GM21576 (cell line): ENCODE measurements at regions not wholly inside any gene's neighbourhood (a gene's known extent, or its start where the extent isn't known, plus 50 kb on each side); places are given as distances from the start of the nearest gene placed in this dataset.

Source experiments
- ATAC-seq: cut with Tn5 transposase; IDR thresholded peaks from one replicate; pipeline ENCODE4 v1.9.1; 2021; ENCODE audit warnings: mild to moderate bottlenecking, moderate library complexity; ENCODE audit not compliant: unreplicated experiment

- no peak for ATAC-seq
Observed at GRCh38 chr6:156725712-156726111, 51.5 kb upstream of the ARID1B start.

GRCh38 chr6:156720691-156721685, 56.2 kb upstream of the ARID1B start:
- ATAC-seq, result peak; percentile 54

GRCh38 chr6:156719720-156720563, 57.2 kb upstream of the ARID1B start:
- peak; percentile 67 for ATAC-seq

GRCh38 chr6:156719395-156719719, 57.8 kb upstream of the ARID1B start:
- ATAC-seq, result no peak

GRCh38 chr6:156718647-156719394, 58.4 kb upstream of the ARID1B start:
- no peak for ATAC-seq

GRCh38 chr6:156717542-156717941, 59.6 kb upstream of the ARID1B start:
- no peak for ATAC-seq

GRCh38 chr6:156715839-156716238, 61.3 kb upstream of the ARID1B start:
- no peak for ATAC-seq

- no peak for ATAC-seq
Observed at GRCh38 chr6:156713548-156713947, 63.6 kb upstream of the ARID1B start.

- no peak for ATAC-seq
Observed at GRCh38 chr6:156710479-156710878, 66.7 kb upstream of the ARID1B start.

GRCh38 chr6:156707818-156708217, 69.4 kb upstream of the ARID1B start:
- no peak for ATAC-seq

GRCh38 chr6:156703719-156704118, 73.5 kb upstream of the ARID1B start:
- no peak for ATAC-seq

- ATAC-seq, result no peak
Observed at GRCh38 chr6:156701966-156702365, 75.2 kb upstream of the ARID1B start.

GRCh38 chr6:156700440-156701057, 76.6 kb upstream of the ARID1B start:
- ATAC-seq, result no peak

- no peak for ATAC-seq
Observed at GRCh38 chr6:156699935-156700334, 77.2 kb upstream of the ARID1B start.

GRCh38 chr6:156699017-156699421, 78.2 kb upstream of the ARID1B start:
- ATAC-seq, result peak; percentile 44

- peak; percentile 79 for ATAC-seq
Observed at GRCh38 chr6:156698239-156699016, 78.8 kb upstream of the ARID1B start.

GRCh38 chr6:156697225-156697830, 79.8 kb upstream of the ARID1B start:
- ATAC-seq, result peak; percentile 37

- ATAC-seq, result no peak
Observed at GRCh38 chr6:156695742-156696141, 81.4 kb upstream of the ARID1B start.

GRCh38 chr6:156694679-156695078, 82.5 kb upstream of the ARID1B start:
- no peak for ATAC-seq
